K562 (cell line): ENCODE measurements at regions not wholly inside any gene's neighbourhood (a gene's known extent, or its start where the extent isn't known, plus 50 kb on each side); places are given as distances from the start of the nearest gene placed in this dataset.

ENCODE experiments used
- ATAC-seq: fragments of 200-7000 bp; cut with Tn5 transposase; 3 replicates; pipeline ENCODE4 v1.9.1; 2020; ENCODE audit warnings: moderate library complexity
- BruUV-seq: library from RNA; stranded (reverse); fragments of 400-500 nt; replicated peaks from 2 replicates; lab custom pipeline; 2021; lab: Mats Ljungman, UMichigan
- CTCF ChIA-PET: fragments of 300-600 bp; formaldehyde crosslinking; extraction: SDS; loops from one replicate; lab custom pipeline; 2021; ENCODE audit warnings: low intra/inter-chr PET ratio; lab: Yijun Ruan, JAX
- POLR2A ChIA-PET: fragments of 300-600, 350-650 bp; sonication (Branson Sonifier 250); formaldehyde crosslinking; extraction: SDS; loops from one replicate; lab custom pipeline; 2021; ENCODE audit warnings: antibody characterized with exemption, inconsistent platforms; lab: Yijun Ruan, JAX
- DNase-seq, 4 experiments: peaks; one replicate each; pipeline versions ENCODE4 v3.0.0 to v3.0.0-alpha.2; 2011 to 2018; ENCODE audit warnings: low spot score in 3 of 4, mixed read lengths in 3 of 4; ENCODE audit errors: extremely low read depth in 1 of 4
- FAIRE-seq: peaks from 2 replicates; lab custom pipeline; 2011; peaks lifted over from hg19 to GRCh38; lab: Jason Lieb, UNC
- H2AFZ ChIP-seq: 2 replicates; pipeline ENCODE4 v1.6.0; 2011; ENCODE audit warnings: low read depth, low read length, control low read depth, inconsistent platforms
- H3K27ac ChIP-seq: fragments of 200-600 bp; 3 replicates; pipeline ENCODE4 v1.8.0; 2011; ENCODE audit warnings: low read depth, mild to moderate bottlenecking, control low read depth, inconsistent platforms, low read length, moderate library complexity, mixed read lengths; ENCODE audit errors: extremely low read depth
- H3K27me3 ChIP-seq, 2 experiments: fragments of 300-600 bp in 1 of 2; 2 replicates in 1 of 2; 3 replicates in 1 of 2; pipeline versions ENCODE4 v1.6.0 to v1.8.0; 2011; ENCODE audit warnings: inconsistent platforms in 2 of 2, low read length in 2 of 2, mild to moderate bottlenecking in 1 of 2, mixed read lengths in 1 of 2, moderate library complexity in 1 of 2; ENCODE audit not compliant: control insufficient read depth in 2 of 2, insufficient read depth in 2 of 2
- H3K36me3 ChIP-seq: fragments of 300-600 bp; 3 replicates; pipeline ENCODE4 v1.8.0; 2011; ENCODE audit warnings: mild to moderate bottlenecking, low read length, inconsistent platforms; ENCODE audit not compliant: control insufficient read depth, insufficient read depth
- H3K4me1 ChIP-seq, 2 experiments: fragments of 200-600 bp in 1 of 2; replicated peaks in 1 of 2; 2 replicates in 1 of 2; 3 replicates in 1 of 2; pipeline versions ENCODE4 v1.5.1 to v1.8.0; 2011; ENCODE audit warnings: inconsistent platforms in 2 of 2, low read length in 2 of 2, mild to moderate bottlenecking in 1 of 2, mixed read lengths in 1 of 2, moderate library complexity in 1 of 2; ENCODE audit not compliant: control insufficient read depth in 2 of 2, insufficient read depth in 2 of 2
- H3K4me2 ChIP-seq: 2 replicates; pipeline ENCODE4 v1.6.1; 2011; ENCODE audit warnings: low read length, control low read depth, inconsistent platforms, mixed read lengths; ENCODE audit not compliant: insufficient read depth
- H3K4me3 ChIP-seq: fragments of 200-600 bp; sonication (generic), shearing (Covaris generic); 2 replicates; pipeline ENCODE4 v1.5.1; 2016; ENCODE audit warnings: control low read depth, inconsistent platforms
- H3K79me2 ChIP-seq: fragments of 200-600 bp; 3 replicates; pipeline ENCODE4 v1.8.0; 2011; ENCODE audit warnings: low read length, inconsistent platforms; ENCODE audit not compliant: control insufficient read depth, insufficient read depth
- H3K9ac ChIP-seq, 2 experiments: 2 replicates each; pipeline versions ENCODE4 v1.6.0 to v1.6.1; 2011; ENCODE audit warnings: low read depth in 2 of 2, low read length in 2 of 2, control low read depth in 1 of 2, inconsistent platforms in 1 of 2, mild to moderate bottlenecking in 1 of 2, mixed read lengths in 1 of 2; ENCODE audit not compliant: insufficient read depth in 1 of 2
- H3K9me1 ChIP-seq: one replicate; pipeline ENCODE4 v1.6.0; 2011; ENCODE audit warnings: inconsistent platforms, mild to moderate bottlenecking, low read length, moderate library complexity; ENCODE audit not compliant: control insufficient read depth, insufficient read depth
- H3K9me3 ChIP-seq: replicated peaks from 2 replicates; pipeline ENCODE4 v1.5.1; 2011; ENCODE audit warnings: low read depth, low read length, inconsistent platforms; ENCODE audit not compliant: control insufficient read depth, insufficient read depth
- H4K20me1 ChIP-seq: replicated peaks from 2 replicates; pipeline ENCODE4 v1.6.1; 2011; ENCODE audit warnings: low read length, inconsistent platforms, mixed read lengths; ENCODE audit not compliant: control insufficient read depth, insufficient read depth
- ZNF324 ChIP-seq: fragments of 250-450 bp; sonication (Bioruptor Pico); IDR thresholded peaks from 2 replicates; pipeline ENCODE4 v1.4.0; 2020; ENCODE audit warnings: mild to moderate bottlenecking
- ZNF699 ChIP-seq: fragments of 250-450 bp; sonication (Bioruptor Pico); IDR thresholded peaks from 2 replicates; pipeline ENCODE4 v1.8.0; 2021; ENCODE audit warnings: mild to moderate bottlenecking, moderate library complexity; ENCODE audit not compliant: insufficient replicate concordance
- WGBS: fragments of 100-300 bp; shearing (Covaris generic); methylation state at CpG from one replicate; pipeline ENCODE4 v1.1.6; 2016; ENCODE audit warnings: low coverage, mixed read lengths; ENCODE audit not compliant: insufficient coverage; ENCODE audit errors: missing lambda C conversion rate; 5-methylcytosine and 5-hydroxymethylcytosine counted together
- in situ Hi-C: fragments of 300-500 bp; cut with MboI; formaldehyde crosslinking; loops from 4 replicates; pipeline ENCODE4 v1.15.0; 2018; ENCODE audit warnings: inconsistent platforms, mixed read lengths
- intact Hi-C: fragments of 100-400 bp; cut with micrococcal nuclease; formaldehyde crosslinking; loops from 2 replicates; pipeline ENCODE4 v1.14.2; 2022
- TF ChIP-seq, protein P1 (sequence below): fragments of 200-400 bp; formaldehyde crosslinking; IDR thresholded peaks from 2 replicates; pipeline ENCODE4 v1.6.1; 2017; ENCODE audit warnings: mild to moderate bottlenecking, low read depth, low read length, moderate library complexity

DNA sequence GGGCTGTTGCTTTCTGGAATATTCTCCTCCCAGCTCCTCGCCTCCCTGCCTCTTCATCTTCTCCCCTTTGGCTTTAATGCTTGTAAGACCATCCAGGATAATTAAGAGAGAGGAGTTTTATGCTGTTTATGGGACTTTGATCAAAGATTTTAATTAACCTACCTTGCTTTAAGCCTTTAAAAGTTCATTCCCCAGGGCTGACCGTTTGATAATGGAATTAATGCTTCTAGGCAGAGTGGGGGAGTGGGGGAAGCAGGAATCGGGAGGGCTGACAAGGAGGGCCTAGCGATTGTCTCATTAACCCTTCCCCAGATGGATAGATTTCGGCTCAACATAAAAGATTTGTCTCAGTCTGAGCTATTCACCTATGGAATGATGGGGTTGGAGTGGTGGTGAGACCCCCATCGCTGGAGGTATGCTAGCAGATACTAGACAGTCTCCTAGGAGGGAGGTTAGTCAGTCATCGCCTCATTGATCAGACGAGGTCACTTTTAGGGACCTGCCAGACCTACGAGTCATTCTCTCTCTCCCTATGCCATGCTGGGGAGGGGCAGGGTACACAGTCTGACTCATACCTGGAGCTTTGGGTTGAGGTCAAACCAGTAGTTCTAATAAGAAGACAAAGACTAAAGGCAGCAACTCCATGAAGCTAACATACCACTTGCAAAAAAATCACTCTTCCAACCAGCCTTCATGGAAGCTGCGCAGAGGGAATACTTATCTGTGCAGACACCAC lies 236.6 kb upstream of the NLRP1 start:
- ChIA-PET CTCF (no interaction called here), POLR2A (interaction anchor here (0.8 kb wide), 1 partner anchor 17 kb away, joined by 3 read pairs; no protein-coding TSS in a partner anchor)
- Histone ChIP-seq H4K20me1 (no peaks in the 10 kb centered on the region), H3K9me1 (no peaks in the 10 kb centered on the region), H3K9me3 (no peaks in the 10 kb centered on the region), H3K36me3 (no peaks in the 10 kb centered on the region), H3K9ac (no peak overlapping the region), H3K4me1 (no peaks in the 10 kb centered on the region), H3K27me3 (peaks cover 0 to 11% of the 10 kb centered on the region in 2 experiments; a peak in 1 of 5 replicates), H2AFZ (no peak overlapping the region), H3K4me3 (no peak overlapping the region), H3K27ac (no peak overlapping the region), H3K79me2 (no peaks in the 10 kb centered on the region), H3K4me2 (no peak overlapping the region)
- in situ Hi-C loops: no loop called here
- DNase-seq (no peak), ATAC-seq (no peak), FAIRE-seq (no peak)
- intact Hi-C loops: no loop called here
- WGBS: 1% methylated on average over 10 of the region's 10 CpGs
- no TSS peak for BruUV-seq
- no peak for TF ChIP-seq ZNF699 (CRISPR knock-in tag)
- TF ChIP-seq, protein P1, sequence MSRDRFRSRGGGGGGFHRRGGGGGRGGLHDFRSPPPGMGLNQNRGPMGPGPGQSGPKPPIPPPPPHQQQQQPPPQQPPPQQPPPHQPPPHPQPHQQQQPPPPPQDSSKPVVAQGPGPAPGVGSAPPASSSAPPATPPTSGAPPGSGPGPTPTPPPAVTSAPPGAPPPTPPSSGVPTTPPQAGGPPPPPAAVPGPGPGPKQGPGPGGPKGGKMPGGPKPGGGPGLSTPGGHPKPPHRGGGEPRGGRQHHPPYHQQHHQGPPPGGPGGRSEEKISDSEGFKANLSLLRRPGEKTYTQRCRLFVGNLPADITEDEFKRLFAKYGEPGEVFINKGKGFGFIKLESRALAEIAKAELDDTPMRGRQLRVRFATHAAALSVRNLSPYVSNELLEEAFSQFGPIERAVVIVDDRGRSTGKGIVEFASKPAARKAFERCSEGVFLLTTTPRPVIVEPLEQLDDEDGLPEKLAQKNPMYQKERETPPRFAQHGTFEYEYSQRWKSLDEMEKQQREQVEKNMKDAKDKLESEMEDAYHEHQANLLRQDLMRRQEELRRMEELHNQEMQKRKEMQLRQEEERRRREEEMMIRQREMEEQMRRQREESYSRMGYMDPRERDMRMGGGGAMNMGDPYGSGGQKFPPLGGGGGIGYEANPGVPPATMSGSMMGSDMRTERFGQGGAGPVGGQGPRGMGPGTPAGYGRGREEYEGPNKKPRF: no peak
- no peak for TF ChIP-seq ZNF324
